HG02885 (cell line): ENCODE measurements at regions not wholly inside any gene's neighbourhood (a gene's known extent, or its start where the extent isn't known, plus 50 kb on each side); places are given as distances from the start of the nearest gene placed in this dataset.
"Not testable (repeated sequence)": the region's sequence is repeated elsewhere in the genome, so short reads cannot be mapped to it uniquely, and the experiment has no call there.

Experiments used
- ATAC-seq: cut with Tn5 transposase; IDR thresholded peaks from one replicate; pipeline ENCODE4 v1.9.1; 2021; ENCODE audit warnings: mild to moderate bottlenecking; ENCODE audit not compliant: unreplicated experiment, poor library complexity

- no peak for ATAC-seq
Observed at GRCh38 chr4:141502755-141503154, 133.6 kb upstream of the IL15 start.

DNA sequence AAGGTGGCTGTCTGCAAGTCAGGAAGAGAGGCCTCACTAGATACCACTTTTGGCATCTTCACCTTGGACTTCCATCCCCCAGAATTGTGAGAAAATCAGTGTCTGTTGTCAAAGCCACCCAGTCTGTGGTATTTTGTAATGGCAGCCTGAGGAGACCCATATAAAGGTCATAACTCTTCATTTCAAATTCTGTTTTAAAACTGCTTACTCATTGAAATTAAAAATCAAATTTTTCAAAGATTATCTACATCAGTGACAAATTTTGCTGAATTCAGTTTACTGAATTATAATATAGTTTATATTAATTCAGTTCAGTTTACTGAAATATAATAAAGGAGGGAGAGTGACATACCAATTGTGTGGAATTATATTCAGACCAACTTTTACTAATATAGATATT, 133.1 kb upstream of the IL15 start:
- ATAC-seq: no peak

- ATAC-seq: no peak
Observed at GRCh38 chr4:141511055-141511454, 125.3 kb upstream of the IL15 start.

DNA sequence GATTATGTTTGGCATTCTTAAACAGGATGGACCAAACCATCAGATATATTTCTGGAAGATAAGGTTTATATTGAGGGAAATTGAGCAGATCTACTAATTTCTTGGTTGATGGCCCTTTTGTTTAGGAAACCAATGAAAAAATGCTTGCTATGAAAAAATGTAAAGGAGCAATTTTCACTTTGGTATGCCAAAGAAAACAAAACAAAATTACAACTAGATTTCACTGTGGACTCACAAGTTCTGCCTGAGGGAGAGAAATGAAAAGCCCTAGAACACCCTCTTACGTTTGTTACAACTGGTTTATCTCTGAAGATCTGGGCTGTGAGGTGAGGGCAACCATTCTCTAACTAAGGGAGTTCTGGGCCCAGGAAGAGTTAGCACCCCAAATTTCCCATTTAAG, 122.5 kb upstream of the IL15 start:
- ATAC-seq: no peak

DNA sequence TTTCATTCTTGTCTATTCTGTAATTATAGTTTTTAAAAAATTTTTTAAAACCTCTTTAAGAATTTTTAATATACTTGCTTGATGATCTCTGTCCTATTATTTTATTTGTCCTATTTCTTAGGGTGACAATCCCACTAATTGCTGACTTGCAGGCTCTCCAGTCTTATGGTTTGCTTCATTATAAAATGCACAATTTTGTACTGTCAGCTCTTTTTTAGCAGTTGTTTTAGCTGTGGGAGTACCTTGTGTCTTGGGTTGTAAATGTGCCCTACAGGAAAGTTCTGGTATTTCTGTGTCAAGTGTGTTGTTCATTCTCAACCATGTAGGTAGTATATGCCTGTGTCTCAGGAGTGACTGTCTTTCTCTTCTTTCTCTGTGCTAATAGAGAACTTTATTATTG, 118.2 kb upstream of the IL15 start:
- no peak for ATAC-seq

DNA sequence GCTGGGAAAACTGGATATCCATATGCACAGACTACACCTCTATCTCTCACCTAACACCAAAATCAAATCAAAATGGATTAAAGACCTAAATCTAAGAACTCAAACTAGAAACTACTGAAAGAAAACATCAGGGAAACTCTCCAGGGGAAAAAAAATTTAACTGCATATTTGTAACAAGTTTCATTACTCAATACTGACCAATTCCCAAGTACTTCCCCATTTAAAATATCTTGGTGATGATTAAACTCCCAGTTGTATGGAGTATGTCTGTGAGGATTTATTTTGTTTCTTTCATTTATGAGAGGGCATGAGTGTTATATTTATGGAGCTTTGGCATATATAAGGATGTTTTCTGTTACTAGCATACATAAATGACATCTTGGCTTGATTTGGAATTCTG, 112.3 kb upstream of the IL15 start:
- ATAC-seq: no peak

DNA sequence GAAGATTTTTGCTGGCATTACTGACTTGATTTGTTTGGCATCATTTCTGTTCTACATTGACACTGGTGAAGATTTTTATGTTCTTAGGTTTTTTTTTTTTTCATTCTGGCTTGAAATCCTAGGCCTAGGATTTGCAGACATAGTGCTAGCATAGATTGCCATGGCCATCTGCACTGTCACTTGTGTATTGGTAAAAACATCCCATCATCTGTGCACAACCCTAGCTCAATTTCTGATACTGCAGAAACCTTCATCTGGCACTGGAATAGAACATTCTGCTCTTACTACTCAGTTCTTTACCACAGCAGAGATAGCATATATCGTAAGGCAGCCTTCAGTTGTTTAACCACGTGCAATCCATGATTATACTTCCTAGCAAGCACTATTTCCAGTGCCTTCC, 111.5 kb upstream of the IL15 start:
- ATAC-seq: no peak

DNA sequence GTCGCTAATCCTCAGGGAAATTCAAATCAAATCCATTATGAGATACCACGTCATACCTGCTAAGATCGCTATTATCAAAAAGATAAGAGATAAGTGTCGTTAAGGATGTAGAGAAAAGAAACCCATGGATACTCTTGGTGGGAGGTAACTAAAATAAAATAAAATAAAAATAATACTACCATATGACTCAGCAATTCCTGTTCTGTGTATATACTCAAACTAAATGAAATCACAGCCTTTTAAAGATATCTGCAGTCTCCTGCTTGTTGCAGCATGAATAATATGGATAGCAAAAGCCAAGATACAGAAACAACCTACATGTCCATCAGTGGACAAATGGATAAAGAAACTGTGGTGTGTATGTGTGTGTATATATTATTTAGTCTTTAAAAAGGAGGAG, 105.8 kb upstream of the IL15 start:
- no peak for ATAC-seq

- no peak for ATAC-seq
Observed at GRCh38 chr4:141534985-141535384, 101.4 kb upstream of the IL15 start.

- no peak for ATAC-seq
Observed at GRCh38 chr4:141538001-141538400, 98.4 kb upstream of the IL15 start.

DNA sequence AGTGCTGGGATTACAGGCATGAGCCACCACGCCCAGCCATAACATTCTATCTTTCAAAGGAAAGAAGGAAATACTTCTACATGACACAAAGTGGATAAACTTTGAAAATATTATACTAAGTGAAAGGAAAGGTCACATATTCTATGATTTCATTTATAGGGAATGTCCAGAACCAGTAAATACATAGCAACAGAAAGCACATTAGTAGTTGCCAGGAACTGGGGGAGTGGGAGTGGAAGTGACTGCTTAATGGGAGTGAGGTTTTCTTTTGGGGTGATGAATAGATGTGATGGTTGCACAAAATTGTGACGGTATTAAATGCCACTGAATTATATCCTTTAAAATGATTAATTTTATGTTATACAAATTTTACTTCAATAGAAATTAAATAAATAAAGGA, 95.7 kb upstream of the IL15 start:
- no peak for ATAC-seq

DNA sequence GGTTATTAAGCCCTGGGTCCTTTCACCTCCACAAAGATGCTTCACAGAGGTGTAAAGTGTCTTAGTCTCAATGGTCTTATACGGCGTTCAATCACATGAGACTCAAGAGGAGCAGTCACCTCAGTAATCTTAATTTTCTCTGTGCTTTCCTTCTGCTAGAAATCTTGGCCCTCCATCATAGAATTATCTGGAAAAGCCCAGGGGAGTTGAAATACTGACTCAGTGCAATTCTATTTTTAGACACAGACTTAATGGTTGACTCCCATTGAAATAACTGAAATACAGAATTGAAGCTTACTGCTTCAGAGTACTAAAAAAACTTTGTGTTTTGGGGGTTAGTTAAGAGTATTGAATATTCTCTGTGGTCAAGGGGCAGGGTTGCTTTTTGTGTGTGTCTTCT, 94.5 kb upstream of the IL15 start:
- ATAC-seq: no peak

DNA sequence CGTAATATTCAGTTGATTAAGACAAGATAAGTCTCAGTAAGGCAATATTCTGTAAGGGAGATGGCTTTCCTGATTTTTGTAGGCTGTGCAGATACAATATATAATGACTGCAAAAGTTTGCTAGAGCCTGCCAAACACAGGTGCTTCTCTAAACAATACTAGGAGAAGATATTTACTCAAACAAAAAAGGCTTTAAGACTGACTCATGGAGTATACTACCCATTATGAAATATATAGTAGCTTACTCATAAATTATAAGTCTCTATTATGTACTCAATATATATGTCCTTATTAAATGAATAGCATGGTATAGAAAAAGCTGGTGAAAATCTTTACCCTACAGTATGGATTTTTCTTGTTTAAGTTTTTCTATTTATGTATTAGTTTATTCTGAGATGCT, 93.2 kb upstream of the IL15 start:
- ATAC-seq: no peak

- no peak for ATAC-seq
Observed at GRCh38 chr4:141543706-141544105, 92.7 kb upstream of the IL15 start.

- ATAC-seq: no peak
Observed at GRCh38 chr4:141548791-141549190, 87.6 kb upstream of the IL15 start.

DNA sequence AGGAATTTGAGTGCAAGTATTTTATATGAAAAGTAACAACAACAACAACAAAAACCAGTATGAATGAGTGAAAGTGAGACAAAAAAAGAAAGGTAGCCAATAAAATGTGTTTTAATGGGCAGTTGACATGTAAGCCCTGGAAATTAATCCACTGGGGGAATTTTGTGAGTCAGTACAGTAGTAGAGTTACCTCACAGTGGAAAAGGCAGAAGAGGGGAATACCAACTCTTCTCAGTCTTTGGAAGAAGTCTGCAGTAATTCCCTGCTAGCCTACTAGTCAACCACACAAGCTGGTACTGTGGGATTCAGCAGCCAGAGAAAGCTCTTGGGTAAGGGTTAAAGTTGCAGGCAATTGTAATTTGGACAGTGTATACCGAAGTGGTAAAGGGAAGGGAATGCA, 76.3 kb upstream of the IL15 start:
- peak; percentile 78 for ATAC-seq

DNA sequence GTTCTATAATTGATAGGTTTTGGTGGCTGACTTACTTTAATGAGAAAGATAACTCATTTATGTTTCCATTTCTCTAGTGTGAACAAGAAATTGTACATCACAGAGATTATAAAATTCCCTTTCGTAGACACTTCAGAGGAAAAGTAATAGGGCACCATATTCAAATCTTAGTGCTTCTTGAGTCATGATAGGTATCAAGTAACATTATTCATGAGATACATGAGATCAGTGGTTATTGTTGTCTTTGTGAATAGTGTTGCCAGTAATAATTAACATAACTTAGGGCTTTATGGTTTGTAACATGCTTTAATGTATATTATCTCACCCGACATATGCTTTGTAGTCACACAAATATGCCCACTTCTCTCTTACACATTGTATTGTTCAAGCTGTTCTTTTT, 73.7 kb upstream of the IL15 start:
- no peak for ATAC-seq

DNA sequence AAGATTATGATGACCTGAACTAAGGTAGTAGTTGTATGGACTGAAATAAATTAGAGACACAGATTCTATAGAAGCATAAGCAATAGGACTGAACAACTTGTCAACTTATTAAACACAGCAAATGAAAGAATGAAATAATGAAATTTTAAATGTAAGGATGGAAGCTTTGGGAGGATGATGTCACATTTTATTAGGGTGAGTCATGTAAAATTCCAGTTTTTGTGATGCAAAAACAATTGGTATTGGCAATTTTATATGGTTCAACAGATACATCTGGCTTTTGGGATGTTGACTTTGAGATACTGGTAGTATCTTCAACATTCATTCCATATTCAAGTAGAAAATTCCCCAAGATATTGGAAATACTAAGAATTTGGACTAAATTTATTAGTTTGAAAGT, 72.7 kb upstream of the IL15 start:
- ATAC-seq: no peak

- ATAC-seq: not testable (repeated sequence)
Observed at GRCh38 chr4:141564961-141565360, 71.4 kb upstream of the IL15 start.

DNA sequence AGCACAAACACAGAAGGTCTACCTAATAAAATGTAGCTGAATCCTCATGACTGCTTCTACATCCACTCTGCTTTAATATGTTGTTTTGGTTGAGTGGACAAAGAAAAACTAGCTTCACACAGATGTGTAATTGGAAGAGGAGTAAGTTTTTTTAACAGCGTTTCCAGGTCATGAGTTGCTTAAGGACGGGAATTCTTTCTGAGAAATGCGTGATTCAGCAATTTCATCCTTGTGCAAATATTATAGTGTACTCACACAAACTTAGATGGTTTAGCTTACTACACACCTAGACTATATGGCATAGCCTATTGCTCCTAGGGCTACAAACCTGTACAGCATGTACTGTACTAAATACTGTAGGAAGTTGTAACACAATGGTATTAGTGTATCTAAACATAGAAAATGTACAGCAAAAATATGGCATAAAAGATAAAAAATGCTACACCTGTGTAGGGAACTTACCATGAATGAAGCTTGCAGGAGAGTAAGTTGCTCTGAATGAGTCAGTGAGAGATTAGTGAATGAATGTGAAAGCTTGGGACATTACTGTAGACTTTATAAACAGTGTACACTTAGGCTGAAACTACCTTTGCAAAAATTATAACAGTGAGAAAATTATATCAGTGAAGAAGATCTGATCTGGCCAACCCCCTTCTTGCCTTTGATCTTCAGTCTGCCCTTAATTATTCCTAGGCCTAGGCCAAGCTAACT, 70.8 kb upstream of the IL15 start:
- ATAC-seq: peak; percentile 60

GRCh38 chr4:141567326-141567915, 69.0 kb upstream of the IL15 start:
- no peak for ATAC-seq

DNA sequence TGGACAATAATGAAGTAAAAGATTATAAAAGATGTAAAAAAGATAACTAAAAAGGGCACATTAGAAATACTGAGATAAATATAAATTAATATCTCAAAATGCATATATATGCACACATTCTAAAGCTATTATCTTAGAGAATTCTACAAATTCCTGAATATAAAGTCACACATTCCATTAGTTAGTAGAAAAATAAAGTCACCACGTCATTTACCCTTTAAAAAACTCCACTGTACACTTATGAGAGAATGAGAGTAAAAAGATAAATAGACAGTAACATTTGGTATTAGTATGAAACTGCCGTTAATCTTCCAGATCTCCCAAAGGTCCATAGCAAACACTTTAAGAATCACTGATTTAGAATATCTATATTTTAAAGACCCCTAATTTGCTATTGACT, 67.2 kb upstream of the IL15 start:
- no peak for ATAC-seq
